AG09309 (cell line): ENCODE measurements at regions not wholly inside any gene's neighbourhood (a gene's known extent, or its start where the extent isn't known, plus 50 kb on each side); places are given as distances from the start of the nearest gene placed in this dataset.

Experiments
- DNase-seq: peaks from one replicate; pipeline ENCODE4 v3.0.0-alpha.2; 2010; ENCODE audit warnings: low read depth
- H3K4me3 ChIP-seq: 2 replicates; pipeline ENCODE4 v1.5.1; 2011; ENCODE audit warnings: mild to moderate bottlenecking, low read depth, low read length, moderate library complexity; ENCODE audit not compliant: control insufficient read depth
- TF ChIP-seq, protein P1 (sequence below): IDR thresholded peaks from 2 replicates; pipeline ENCODE4 v1.5.1; 2011; ENCODE audit warnings: mild to moderate bottlenecking, low read depth, low read length, inconsistent platforms; ENCODE audit not compliant: insufficient read depth, control insufficient read depth; ENCODE audit errors: missing control alignments

DNA sequence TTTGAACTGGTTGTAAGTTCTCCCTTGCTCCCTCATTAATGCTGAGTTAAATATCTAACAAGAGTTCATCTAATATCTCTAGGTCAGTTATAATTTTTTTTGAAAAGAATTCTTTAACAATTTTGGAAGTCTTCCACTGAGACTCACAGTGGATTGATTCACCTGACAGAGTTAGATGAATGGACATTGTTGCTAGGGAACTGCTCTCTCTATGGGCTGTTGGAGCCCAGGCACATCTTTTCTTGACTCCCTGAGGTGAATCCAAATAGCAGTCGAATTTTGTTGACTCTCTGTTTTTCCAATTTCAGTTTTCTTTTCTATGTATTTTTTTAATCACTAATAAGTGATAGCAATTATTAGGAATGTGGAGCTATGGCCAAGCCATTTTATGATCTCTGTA, 996.1 kb upstream of the PABPC4L start:
- no peak for DNase-seq
- TF ChIP-seq, protein P1, sequence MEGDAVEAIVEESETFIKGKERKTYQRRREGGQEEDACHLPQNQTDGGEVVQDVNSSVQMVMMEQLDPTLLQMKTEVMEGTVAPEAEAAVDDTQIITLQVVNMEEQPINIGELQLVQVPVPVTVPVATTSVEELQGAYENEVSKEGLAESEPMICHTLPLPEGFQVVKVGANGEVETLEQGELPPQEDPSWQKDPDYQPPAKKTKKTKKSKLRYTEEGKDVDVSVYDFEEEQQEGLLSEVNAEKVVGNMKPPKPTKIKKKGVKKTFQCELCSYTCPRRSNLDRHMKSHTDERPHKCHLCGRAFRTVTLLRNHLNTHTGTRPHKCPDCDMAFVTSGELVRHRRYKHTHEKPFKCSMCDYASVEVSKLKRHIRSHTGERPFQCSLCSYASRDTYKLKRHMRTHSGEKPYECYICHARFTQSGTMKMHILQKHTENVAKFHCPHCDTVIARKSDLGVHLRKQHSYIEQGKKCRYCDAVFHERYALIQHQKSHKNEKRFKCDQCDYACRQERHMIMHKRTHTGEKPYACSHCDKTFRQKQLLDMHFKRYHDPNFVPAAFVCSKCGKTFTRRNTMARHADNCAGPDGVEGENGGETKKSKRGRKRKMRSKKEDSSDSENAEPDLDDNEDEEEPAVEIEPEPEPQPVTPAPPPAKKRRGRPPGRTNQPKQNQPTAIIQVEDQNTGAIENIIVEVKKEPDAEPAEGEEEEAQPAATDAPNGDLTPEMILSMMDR = no peak
- H3K4me3 ChIP-seq = no peak overlapping the region

DNA sequence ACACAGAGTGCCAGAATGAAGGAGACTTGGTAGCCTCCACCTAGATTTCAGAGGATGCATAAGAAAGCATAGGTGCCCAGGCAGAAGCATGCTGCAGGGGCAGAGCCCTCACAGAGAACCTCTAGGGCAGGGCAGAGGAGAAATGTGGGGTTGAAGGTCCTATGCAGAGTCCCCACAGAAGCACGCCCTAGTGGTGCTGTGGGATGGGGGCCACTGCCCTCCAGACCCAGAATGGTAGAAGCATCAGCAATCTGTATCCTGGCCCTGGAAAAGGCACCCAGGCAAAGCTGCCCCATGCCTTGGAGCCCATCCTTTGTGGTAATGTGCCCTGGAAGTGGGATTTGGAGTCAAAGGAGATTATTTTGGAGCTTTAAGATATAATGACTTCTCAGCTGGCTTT, 992.9 kb upstream of the PABPC4L start:
- TF ChIP-seq, protein P1 = no peak

DNA sequence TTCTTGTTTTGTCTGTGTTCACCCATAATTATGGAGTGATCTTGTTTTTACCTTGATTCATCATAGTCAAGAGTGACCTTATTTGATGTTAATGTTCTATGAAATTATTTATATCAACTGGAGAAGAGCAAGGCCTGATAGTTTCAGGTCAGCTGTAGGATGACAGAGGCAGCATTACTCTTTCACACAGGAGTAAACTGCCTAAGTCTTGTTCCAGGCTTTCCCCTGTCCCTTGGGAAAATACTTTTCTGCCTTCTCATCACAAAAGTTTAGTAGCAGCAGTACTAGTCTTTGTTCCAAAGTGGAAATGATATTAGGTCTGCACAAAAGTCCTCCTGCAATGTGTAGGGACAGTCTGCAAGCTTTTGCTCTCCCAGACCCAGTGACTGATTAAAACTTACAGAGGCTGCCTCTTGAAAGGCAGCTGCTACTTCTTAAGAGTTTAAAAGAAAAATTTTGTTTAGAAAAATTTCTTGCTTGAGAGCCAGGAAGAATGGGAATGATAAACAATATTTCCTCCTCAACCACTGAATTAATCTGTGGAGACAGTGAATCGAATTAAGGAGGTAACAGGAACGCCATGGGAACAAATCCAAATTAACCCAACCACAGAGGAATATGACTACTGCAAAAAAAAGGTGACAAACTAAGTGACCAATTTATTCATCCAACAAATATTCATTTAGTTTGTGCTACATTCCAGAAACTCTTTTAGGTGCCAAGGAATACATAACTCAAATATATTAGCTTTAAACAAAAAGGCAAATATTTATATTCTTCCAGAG, 991.4 kb upstream of the PABPC4L start:
- no peak overlapping the region for H3K4me3 ChIP-seq
- no peak for DNase-seq
- TF ChIP-seq, protein P1 = no peak

More for the DNA sequence above, 992.9 kb upstream of the PABPC4L start:
- H3K4me3 ChIP-seq = no peak overlapping the region
- DNase-seq = no peak

DNA sequence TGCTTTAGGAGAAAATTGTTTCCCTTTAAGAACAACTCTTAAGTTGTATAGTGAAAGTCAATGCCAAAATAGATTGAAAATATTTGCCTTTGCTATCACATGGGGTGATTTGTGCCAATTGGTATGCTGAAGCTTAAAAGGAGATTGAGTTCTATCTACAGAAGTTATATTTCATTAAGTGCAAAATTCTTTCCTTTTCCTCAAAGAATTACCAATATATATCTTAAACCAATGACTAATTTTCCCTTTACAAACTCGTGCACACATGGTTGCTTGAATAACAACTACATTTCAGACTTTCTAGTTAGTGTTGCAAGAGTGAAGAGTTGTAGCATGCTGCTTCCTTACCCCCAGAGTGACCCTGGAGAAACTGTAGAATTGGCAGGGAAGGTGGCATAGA, 990.0 kb upstream of the PABPC4L start:
- TF ChIP-seq, protein P1 = no peak
- DNase-seq = no peak
- no peak overlapping the region for H3K4me3 ChIP-seq

DNA sequence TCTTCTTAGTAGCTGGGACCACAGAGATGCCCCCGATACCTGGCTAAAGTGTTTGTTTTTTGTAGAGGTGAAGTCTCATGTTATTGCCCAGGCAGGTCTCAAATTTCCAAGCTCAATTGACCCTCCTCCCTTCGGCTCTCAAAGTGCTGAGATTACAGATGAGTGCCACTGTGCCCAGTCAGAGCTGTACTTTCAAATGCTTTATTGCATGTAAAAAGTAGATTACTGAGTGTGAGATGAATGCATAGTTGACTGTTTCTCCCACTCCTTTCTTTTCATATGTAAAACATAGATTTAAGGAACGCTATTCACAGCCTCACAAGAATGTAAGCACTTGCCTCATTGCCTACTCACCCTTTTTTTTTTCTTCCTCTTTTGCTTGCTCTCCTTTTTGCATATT, 984.4 kb upstream of the PABPC4L start:
- H3K4me3 ChIP-seq = no peak overlapping the region
- TF ChIP-seq, protein P1 = no peak

DNA sequence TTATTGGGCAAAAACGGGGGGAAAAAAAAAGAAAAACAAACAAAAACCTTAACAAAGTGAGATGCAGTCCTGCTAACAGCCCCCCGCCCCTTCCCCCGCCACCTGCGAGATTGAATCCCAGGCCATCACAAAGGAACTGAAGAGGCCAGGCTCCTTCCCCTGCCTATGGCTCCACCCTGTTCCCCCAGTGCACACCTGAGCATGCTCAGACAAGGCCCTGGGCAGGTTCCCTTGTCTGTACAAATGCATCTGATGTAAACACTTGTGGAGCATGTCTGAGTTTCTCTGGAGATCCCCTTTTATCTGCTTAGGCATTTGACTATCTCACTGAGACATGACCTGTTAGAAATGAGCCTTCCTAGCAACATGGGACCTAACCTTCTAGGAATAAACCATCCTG, 983.7 kb upstream of the PABPC4L start:
- no peak overlapping the region for H3K4me3 ChIP-seq
- TF ChIP-seq, protein P1 = no peak
- no peak for DNase-seq

More for the DNA sequence above, 984.4 kb upstream of the PABPC4L start:
- DNase-seq = no peak
